AG04449 (cell line): ENCODE measurements at regions not wholly inside any gene's neighbourhood (a gene's known extent, or its start where the extent isn't known, plus 50 kb on each side); places are given as distances from the start of the nearest gene placed in this dataset.

Experiments
- CTCF ChIA-PET: fragments of 350-600 bp; formaldehyde crosslinking; extraction: SDS; loops from one replicate; lab custom pipeline; 2021; ENCODE audit warnings: antibody characterized with exemption; lab: Yijun Ruan, JAX
- POLR2A ChIA-PET: fragments of 400-600, 350-600 bp; formaldehyde crosslinking; extraction: SDS; loops from one replicate; lab custom pipeline; 2020; ENCODE audit warnings: antibody characterized with exemption, inconsistent platforms; lab: Yijun Ruan, JAX
- DNase-seq: peaks from one replicate; pipeline ENCODE4 v3.0.0-alpha.2; 2010; ENCODE audit warnings: low read depth, low spot score
- H3K4me3 ChIP-seq: 2 replicates; pipeline ENCODE4 v1.5.1; 2011; ENCODE audit warnings: low read depth, mild to moderate bottlenecking, control low read depth, low read length
- CTCF ChIP-seq: IDR thresholded peaks from one replicate; pipeline ENCODE4 v1.5.1; 2011; ENCODE audit warnings: mild to moderate bottlenecking, moderate library complexity, low read length, control low read depth, inconsistent platforms; ENCODE audit not compliant: insufficient read depth; ENCODE audit errors: missing control alignments

- ChIA-PET POLR2A (no interaction called here), CTCF (no interaction called here)
- no peak for TF ChIP-seq CTCF
- no peak for DNase-seq
- no peak overlapping the region for H3K4me3 ChIP-seq
Measured at GRCh38 chr5:165066751-165067385, 1561.4 kb downstream of the MAT2B start.

DNA sequence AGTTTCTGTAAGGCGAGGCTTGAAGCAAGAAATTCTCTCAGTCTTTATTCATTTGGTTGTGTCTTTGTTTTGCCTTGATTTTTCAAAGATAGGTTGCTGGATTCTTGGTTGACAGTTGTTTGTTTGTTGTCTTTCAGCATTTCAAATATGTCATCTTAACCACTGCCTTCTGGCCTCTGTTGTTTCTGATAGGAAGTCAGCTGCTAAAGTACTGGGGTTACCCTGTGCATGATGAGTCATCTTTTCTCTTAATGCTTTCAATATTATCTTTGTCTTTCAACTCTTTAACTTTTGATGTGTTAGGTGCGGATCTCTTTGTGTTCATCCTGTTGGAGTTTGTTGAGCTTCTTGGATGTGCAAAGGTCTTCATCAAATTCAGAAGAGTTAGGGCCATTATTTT, 1571.3 kb downstream of the MAT2B start:
- ChIA-PET CTCF (no interaction called here), POLR2A (no interaction called here)
- no peak overlapping the region for H3K4me3 ChIP-seq
- DNase-seq, result no peak
- TF ChIP-seq CTCF, result no peak

DNA sequence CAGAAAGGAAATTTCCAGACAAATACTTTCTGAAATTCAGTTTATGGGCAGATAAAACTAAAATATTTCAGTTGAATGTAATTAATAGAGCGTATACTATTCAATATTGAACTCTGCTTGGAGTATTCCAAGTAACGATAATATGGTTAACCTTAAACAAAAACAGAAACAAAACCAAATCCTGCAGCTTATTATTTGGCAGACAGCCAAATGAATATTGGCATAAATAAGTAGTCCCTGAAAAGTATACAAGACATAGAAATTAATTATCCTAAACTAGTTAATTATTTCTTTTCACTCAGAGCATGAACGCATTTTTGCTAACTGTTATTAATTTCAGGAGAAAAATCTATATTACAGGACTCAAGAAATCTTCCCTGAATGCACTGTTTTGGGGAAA, 1574.0 kb downstream of the MAT2B start:
- no peak for DNase-seq
- POLR2A ChIA-PET, result no interaction called here
- CTCF ChIA-PET, result no interaction called here
- no peak overlapping the region for H3K4me3 ChIP-seq
- no peak for TF ChIP-seq CTCF

- POLR2A ChIA-PET, result no interaction called here
- H3K4me3 ChIP-seq, result no peak overlapping the region
- CTCF ChIA-PET, result no interaction called here
- no peak for DNase-seq
- no peak for TF ChIP-seq CTCF
Measured at GRCh38 chr5:165083394-165083793, 1578.0 kb downstream of the MAT2B start.

- POLR2A ChIA-PET, result no interaction called here
- no peak for TF ChIP-seq CTCF
- H3K4me3 ChIP-seq, result no peak overlapping the region
- DNase-seq, result no peak
- CTCF ChIA-PET, result no interaction called here
Measured at GRCh38 chr5:165086465-165086864, 1581.0 kb downstream of the MAT2B start.

- TF ChIP-seq CTCF, result no peak
- no peak for DNase-seq
- ChIA-PET CTCF (no interaction called here), POLR2A (no interaction called here)
- no peak overlapping the region for H3K4me3 ChIP-seq
Measured at GRCh38 chr5:165094782-165095181, 1589.4 kb downstream of the MAT2B start.
